Vagina (tissue), 2 donors: ENCODE measurements at regions not wholly inside any gene's neighbourhood (a gene's known extent, or its start where the extent isn't known, plus 50 kb on each side); places are given as distances from the start of the nearest gene placed in this dataset.

Experiments
- DNase-seq, 2 donors: peaks; one replicate each; pipeline ENCODE4 v3.0.0-alpha.2; 2017; ENCODE audit errors: extremely low spot score in 2 of 2
- H3K27ac ChIP-seq: fragments of 200-600 bp; sonication (generic); one replicate; pipeline ENCODE4 v1.5.1; 2019
- H3K27me3 ChIP-seq: fragments of 200-600 bp; sonication (generic); one replicate; pipeline ENCODE4 v1.5.1; 2019
- H3K36me3 ChIP-seq, 2 donors: fragments of 200-600 bp; sonication (generic); one replicate each; pipeline ENCODE4 v1.5.1; 2017 to 2019
- H3K4me1 ChIP-seq: fragments of 200-600 bp; sonication (generic); one replicate; pipeline ENCODE4 v1.5.1; 2019
- H3K4me3 ChIP-seq, 2 donors: fragments of 200-600 bp; sonication (generic); 1 replicate in 1 of 2; 2 replicates in 1 of 2; pipeline ENCODE4 v1.5.1; 2016 to 2019
- H3K9me3 ChIP-seq: fragments of 200-600 bp; sonication (generic); one replicate; pipeline ENCODE4 v1.5.1; 2019
- CTCF ChIP-seq, 3 experiments: fragments of 450-650 bp in 2 of 3; fragments of 200-600 bp in 1 of 3; sonication (generic) in 1 of 3; IDR thresholded peaks; one replicate each; pipeline ENCODE4 v1.5.1; 2017 to 2019; ENCODE audit warnings: antibody characterized with exemption in 3 of 3, mild to moderate bottlenecking in 2 of 3, moderate library complexity in 2 of 3
- POLR2A ChIP-seq, 2 donors: fragments of 450-650 bp; IDR thresholded peaks; one replicate each; pipeline ENCODE4 v1.6.1; 2017; ENCODE audit warnings: antibody characterized with exemption in 2 of 2, mild to moderate bottlenecking in 2 of 2, moderate library complexity in 2 of 2
- POLR2AphosphoS5 ChIP-seq, 2 donors: sonication (generic); formaldehyde crosslinking; IDR thresholded peaks; one replicate each; pipeline ENCODE4 v1.9.0; 2017; ENCODE audit warnings: antibody characterized with exemption in 2 of 2, mild to moderate bottlenecking in 2 of 2, low read depth in 1 of 2; ENCODE audit not compliant: insufficient read depth in 1 of 2
- intact Hi-C: fragments of 100-400 bp; cut with DNase I; formaldehyde crosslinking; loops from one replicate; pipeline ENCODE4 v1.15.1; 2023

GRCh38 chr3:643376-643775, 446.8 kb downstream of the CHL1 start:
- TF ChIP-seq CTCF (IDR thresholded peaks at IDR 0.05), result no peak
- TF ChIP-seq POLR2AphosphoS5 (IDR thresholded peaks at IDR 0.05; ENCODE audit: insufficient read depth in 1 of 2, low read depth in 1 of 2), result no peak
- TF ChIP-seq POLR2A (IDR thresholded peaks at IDR 0.05), result no peak

GRCh38 chr3:655824-656223, 437.0 kb upstream of the CNTN6 start:
- Histone ChIP-seq H3K4me1 (no peaks in the 10 kb centered on the region), H3K27me3 (no peaks in the 10 kb centered on the region), H3K9me3 (no peaks in the 10 kb centered on the region), H3K36me3 (no peaks in the 10 kb centered on the region), H3K4me3 (no peak overlapping the region), H3K27ac (no peak overlapping the region)
- no peak for DNase-seq
- intact Hi-C loops, result no loop called here
- TF ChIP-seq POLR2A (IDR thresholded peaks at IDR 0.05) (no peak), CTCF (IDR thresholded peaks at IDR 0.05) (no peak), POLR2AphosphoS5 (IDR thresholded peaks at IDR 0.05; ENCODE audit: insufficient read depth in 1 of 2, low read depth in 1 of 2) (no peak)

More at GRCh38 chr3:643376-643775, 446.8 kb downstream of the CHL1 start:
- H3K4me1 ChIP-seq, result no peaks in the 10 kb centered on the region
- H3K4me3 ChIP-seq, result no peak overlapping the region
- intact Hi-C loops, result no loop called here
- H3K9me3 ChIP-seq, result no peaks in the 10 kb centered on the region
- no peaks in the 10 kb centered on the region for H3K27me3 ChIP-seq
- H3K27ac ChIP-seq, result no peak overlapping the region
- no peaks in the 10 kb centered on the region for H3K36me3 ChIP-seq
- no peak for DNase-seq

- H3K4me1 ChIP-seq, result no peaks in the 10 kb centered on the region
- no peak overlapping the region for H3K27ac ChIP-seq
- TF ChIP-seq POLR2A (IDR thresholded peaks at IDR 0.05) (no peak), POLR2AphosphoS5 (IDR thresholded peaks at IDR 0.05; ENCODE audit: insufficient read depth in 1 of 2, low read depth in 1 of 2) (no peak), CTCF (IDR thresholded peaks at IDR 0.05) (no peak)
- no peaks in the 10 kb centered on the region for H3K9me3 ChIP-seq
- H3K4me3 ChIP-seq, result no peak overlapping the region
- intact Hi-C loops, result no loop called here
- no peaks in the 10 kb centered on the region for H3K27me3 ChIP-seq
- H3K36me3 ChIP-seq, result no peaks in the 10 kb centered on the region
- DNase-seq, result no peak
Measured at GRCh38 chr3:661356-661755, 431.5 kb upstream of the CNTN6 start.

- TF ChIP-seq POLR2AphosphoS5 (IDR thresholded peaks at IDR 0.05; ENCODE audit: insufficient read depth in 1 of 2, low read depth in 1 of 2) (no peak), CTCF (IDR thresholded peaks at IDR 0.05) (no peak), POLR2A (IDR thresholded peaks at IDR 0.05) (no peak)
- Histone ChIP-seq H3K27ac (no peak overlapping the region), H3K4me3 (no peak overlapping the region), H3K27me3 (no peaks in the 10 kb centered on the region), H3K9me3 (no peaks in the 10 kb centered on the region), H3K4me1 (no peaks in the 10 kb centered on the region), H3K36me3 (no peaks in the 10 kb centered on the region)
- intact Hi-C loops, result no loop called here
- DNase-seq, result no peak
Measured at GRCh38 chr3:674116-674515, 418.7 kb upstream of the CNTN6 start.

- no peak overlapping the region for H3K4me3 ChIP-seq
- intact Hi-C loops, result no loop called here
- H3K27me3 ChIP-seq, result no peaks in the 10 kb centered on the region
- TF ChIP-seq POLR2AphosphoS5 (IDR thresholded peaks at IDR 0.05; ENCODE audit: insufficient read depth in 1 of 2, low read depth in 1 of 2), result no peak
- TF ChIP-seq POLR2A (IDR thresholded peaks at IDR 0.05), result no peak
- TF ChIP-seq CTCF (IDR thresholded peaks at IDR 0.05), result no peak
- H3K9me3 ChIP-seq, result no peaks in the 10 kb centered on the region
- H3K36me3 ChIP-seq, result no peaks in the 10 kb centered on the region
- H3K4me1 ChIP-seq, result no peaks in the 10 kb centered on the region
- DNase-seq, result no peak
- no peak overlapping the region for H3K27ac ChIP-seq
Measured at GRCh38 chr3:675846-676245, 417.0 kb upstream of the CNTN6 start.
